OCI-LY3 (cell line): ENCODE measurements at regions not wholly inside any gene's neighbourhood (a gene's known extent, or its start where the extent isn't known, plus 50 kb on each side); places are given as distances from the start of the nearest gene placed in this dataset.

Experiments
- H2AFZ ChIP-seq: fragments of 200-600, 300-600 bp; shearing (Covaris generic); 2 replicates; pipeline ENCODE4 v1.6.0; 2014; ENCODE audit warnings: antibody characterized with exemption, low read depth, low read length
- H3K27ac ChIP-seq: fragments of 200-600, 300-600 bp; sonication (generic); 2 replicates; pipeline ENCODE4 v1.5.1; 2014; ENCODE audit warnings: mild to moderate bottlenecking, low read length, moderate library complexity, mixed read lengths
- H3K27me3 ChIP-seq: fragments of 200-600, 300-600 bp; sonication (generic); 2 replicates; pipeline ENCODE4 v1.6.1; 2014; ENCODE audit warnings: low read depth, low read length, mixed read lengths
- H3K36me3 ChIP-seq: fragments of 200-600, 300-600 bp; sonication (generic); replicated peaks from 2 replicates; pipeline ENCODE3; 2014; ENCODE audit warnings: low read depth, low read length, mixed read lengths
- H3K4me1 ChIP-seq: fragments of 300-600, 200-600 bp; sonication (generic); 2 replicates; pipeline ENCODE4 v1.6.1; 2014; ENCODE audit warnings: low read length, mixed read lengths
- H3K4me2 ChIP-seq: fragments of 200-600, 300-600 bp; sonication (generic); 2 replicates; pipeline ENCODE4 v1.6.1; 2014; ENCODE audit warnings: low read length, mixed read lengths
- H3K4me3 ChIP-seq: fragments of 300-600, 200-600 bp; sonication (generic); 2 replicates; pipeline ENCODE4 v1.5.1; 2014; ENCODE audit warnings: antibody characterized with exemption, mild to moderate bottlenecking, low read length, moderate library complexity
- H3K79me2 ChIP-seq: fragments of 300-600, 200-600 bp; shearing (Covaris generic); 2 replicates; pipeline ENCODE4 v1.6.1; 2014; ENCODE audit warnings: mild to moderate bottlenecking, low read length, mixed read lengths
- H3K9ac ChIP-seq: fragments of 300-600, 200-600 bp; shearing (Covaris generic); 2 replicates; pipeline ENCODE4 v1.6.0; 2014; ENCODE audit warnings: mild to moderate bottlenecking, low read length, moderate library complexity
- H3K9me3 ChIP-seq: fragments of 200-600, 300-600 bp; shearing (Covaris generic); 2 replicates; pipeline ENCODE4 v1.6.1; 2014; ENCODE audit warnings: low read length, mixed read lengths; ENCODE audit not compliant: insufficient read depth
- H4K20me1 ChIP-seq: fragments of 200-600, 300-600 bp; sonication (generic); 2 replicates; pipeline ENCODE4 v1.6.1; 2016; ENCODE audit warnings: low read length, mixed read lengths; ENCODE audit not compliant: insufficient read depth
- CTCF ChIP-seq: fragments of 200-600, 300-600 bp; sonication (generic); IDR thresholded peaks from 2 replicates; pipeline ENCODE4 v1.5.1; 2014; ENCODE audit warnings: antibody characterized with exemption, low read length, low read depth
- EZH2phosphoT487 ChIP-seq: fragments of 200-600 bp; shearing (Covaris generic); IDR thresholded peaks from 2 replicates; pipeline ENCODE4 v1.6.1; 2018; ENCODE audit warnings: antibody characterized with exemption, mixed run types, low read depth

- TF ChIP-seq EZH2phosphoT487 = no peak
- no peak for TF ChIP-seq CTCF
- no peak overlapping the region for H3K4me2 ChIP-seq
- H3K9me3 ChIP-seq = no peaks in the 10 kb centered on the region
- H3K27me3 ChIP-seq = no peaks in the 10 kb centered on the region
- no peaks in the 10 kb centered on the region for H3K79me2 ChIP-seq
- H3K36me3 ChIP-seq = no peaks in the 10 kb centered on the region
- H4K20me1 ChIP-seq = no peaks in the 10 kb centered on the region
- H3K27ac ChIP-seq = no peak overlapping the region
- H3K4me3 ChIP-seq = no peak overlapping the region
- H3K9ac ChIP-seq = no peak overlapping the region
- H2AFZ ChIP-seq = no peak overlapping the region
- H3K4me1 ChIP-seq = no peaks in the 10 kb centered on the region
Observed at GRCh38 chr2:67091681-67092080, 305.5 kb upstream of the ETAA1 start.

GRCh38 chr2:67095121-67095520 lies 302.0 kb upstream of the ETAA1 start:
- Histone ChIP-seq H3K27me3 (no peaks in the 10 kb centered on the region), H2AFZ (no peak overlapping the region), H3K27ac (no peak overlapping the region), H4K20me1 (no peaks in the 10 kb centered on the region), H3K79me2 (no peaks in the 10 kb centered on the region), H3K36me3 (no peaks in the 10 kb centered on the region), H3K4me2 (no peak overlapping the region), H3K9ac (no peak overlapping the region), H3K9me3 (no peaks in the 10 kb centered on the region), H3K4me3 (no peak overlapping the region), H3K4me1 (no peaks in the 10 kb centered on the region)
- TF ChIP-seq CTCF = no peak
- no peak for TF ChIP-seq EZH2phosphoT487

GRCh38 chr2:67096886-67097285 lies 300.2 kb upstream of the ETAA1 start:
- H3K27me3 ChIP-seq = no peaks in the 10 kb centered on the region

GRCh38 chr2:67103157-67103556 lies 294.0 kb upstream of the ETAA1 start:
- Histone ChIP-seq H3K9ac (no peak overlapping the region), H3K4me3 (no peak overlapping the region), H3K36me3 (no peaks in the 10 kb centered on the region), H3K9me3 (peaks cover 13% of the 10 kb centered on the region), H3K4me2 (no peak overlapping the region), H4K20me1 (no peaks in the 10 kb centered on the region), H3K79me2 (no peaks in the 10 kb centered on the region), H3K27ac (no peak overlapping the region), H2AFZ (no peak overlapping the region), H3K27me3 (no peaks in the 10 kb centered on the region), H3K4me1 (no peaks in the 10 kb centered on the region)
- no peak for TF ChIP-seq CTCF
- TF ChIP-seq EZH2phosphoT487 = no peak

More at GRCh38 chr2:67096886-67097285, 300.2 kb upstream of the ETAA1 start:
- Histone ChIP-seq H3K4me2 (no peak overlapping the region), H4K20me1 (no peaks in the 10 kb centered on the region), H3K79me2 (no peaks in the 10 kb centered on the region), H3K9me3 (no peaks in the 10 kb centered on the region), H3K36me3 (no peaks in the 10 kb centered on the region), H3K27ac (no peak overlapping the region), H2AFZ (no peak overlapping the region), H3K9ac (no peak overlapping the region), H3K4me1 (no peaks in the 10 kb centered on the region), H3K4me3 (no peak overlapping the region)
- TF ChIP-seq EZH2phosphoT487 (no peak), CTCF (no peak)
